ENCODE measurements at regions not wholly inside any gene's neighbourhood (a gene's known extent, or its start where the extent isn't known, plus 50 kb on each side); places are given as distances from the start of the nearest gene placed in this dataset.

DNA sequence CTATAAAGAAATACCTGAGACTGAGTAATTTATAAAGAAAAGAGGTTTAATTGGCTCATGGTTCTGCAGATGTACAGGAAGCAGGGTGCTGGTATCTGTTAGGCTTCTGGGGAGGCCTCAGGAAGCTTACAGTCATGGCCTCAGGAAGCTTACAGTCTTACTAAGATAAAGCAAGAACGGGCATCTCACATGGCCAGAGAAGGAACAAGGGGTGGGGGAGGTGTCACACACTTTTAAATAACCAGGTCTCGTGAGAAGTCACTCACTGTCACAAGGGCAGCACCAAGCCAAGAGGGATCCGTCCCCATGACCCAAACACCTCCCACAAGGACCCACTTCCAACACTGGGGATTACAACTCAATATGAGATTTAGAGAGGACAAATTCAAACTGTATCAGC is 192.8 kb upstream of the B3GAT1 start:
- no peak for TF ChIP-seq MAFG (tag; conservative IDR thresholded peaks at IDR 0.05)
- no peak for TF ChIP-seq ZEB2 (IDR thresholded peaks at IDR 0.05)
- TF ChIP-seq, protein P1, sequence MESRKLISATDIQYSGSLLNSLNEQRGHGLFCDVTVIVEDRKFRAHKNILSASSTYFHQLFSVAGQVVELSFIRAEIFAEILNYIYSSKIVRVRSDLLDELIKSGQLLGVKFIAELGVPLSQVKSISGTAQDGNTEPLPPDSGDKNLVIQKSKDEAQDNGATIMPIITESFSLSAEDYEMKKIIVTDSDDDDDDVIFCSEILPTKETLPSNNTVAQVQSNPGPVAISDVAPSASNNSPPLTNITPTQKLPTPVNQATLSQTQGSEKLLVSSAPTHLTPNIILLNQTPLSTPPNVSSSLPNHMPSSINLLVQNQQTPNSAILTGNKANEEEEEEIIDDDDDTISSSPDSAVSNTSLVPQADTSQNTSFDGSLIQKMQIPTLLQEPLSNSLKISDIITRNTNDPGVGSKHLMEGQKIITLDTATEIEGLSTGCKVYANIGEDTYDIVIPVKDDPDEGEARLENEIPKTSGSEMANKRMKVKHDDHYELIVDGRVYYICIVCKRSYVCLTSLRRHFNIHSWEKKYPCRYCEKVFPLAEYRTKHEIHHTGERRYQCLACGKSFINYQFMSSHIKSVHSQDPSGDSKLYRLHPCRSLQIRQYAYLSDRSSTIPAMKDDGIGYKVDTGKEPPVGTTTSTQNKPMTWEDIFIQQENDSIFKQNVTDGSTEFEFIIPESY (CRISPR knock-in tag; IDR thresholded peaks at IDR 0.05), result no peak
- no peak for TF ChIP-seq POLR2A (conservative IDR thresholded peaks at IDR 0.05)
- no peak for TF ChIP-seq BCLAF1 (IDR thresholded peaks at IDR 0.05; ENCODE audit: borderline replicate concordance in 1 of 2, control insufficient read depth in 1 of 2, low read depth in 2 of 2, low read length in 1 of 2)
- TF ChIP-seq TCF7L2 (IDR thresholded peaks at IDR 0.05; ENCODE audit: low read depth, low read length), result no peak
- no peak for TF ChIP-seq HMGXB4 (CRISPR knock-in tag; IDR thresholded peaks at IDR 0.05)
- no peak for TF ChIP-seq POLR2AphosphoS5 (IDR thresholded peaks at IDR 0.05; ENCODE audit: control insufficient read depth, insufficient read depth, low read depth, low read length)
- TF ChIP-seq, protein P2, sequence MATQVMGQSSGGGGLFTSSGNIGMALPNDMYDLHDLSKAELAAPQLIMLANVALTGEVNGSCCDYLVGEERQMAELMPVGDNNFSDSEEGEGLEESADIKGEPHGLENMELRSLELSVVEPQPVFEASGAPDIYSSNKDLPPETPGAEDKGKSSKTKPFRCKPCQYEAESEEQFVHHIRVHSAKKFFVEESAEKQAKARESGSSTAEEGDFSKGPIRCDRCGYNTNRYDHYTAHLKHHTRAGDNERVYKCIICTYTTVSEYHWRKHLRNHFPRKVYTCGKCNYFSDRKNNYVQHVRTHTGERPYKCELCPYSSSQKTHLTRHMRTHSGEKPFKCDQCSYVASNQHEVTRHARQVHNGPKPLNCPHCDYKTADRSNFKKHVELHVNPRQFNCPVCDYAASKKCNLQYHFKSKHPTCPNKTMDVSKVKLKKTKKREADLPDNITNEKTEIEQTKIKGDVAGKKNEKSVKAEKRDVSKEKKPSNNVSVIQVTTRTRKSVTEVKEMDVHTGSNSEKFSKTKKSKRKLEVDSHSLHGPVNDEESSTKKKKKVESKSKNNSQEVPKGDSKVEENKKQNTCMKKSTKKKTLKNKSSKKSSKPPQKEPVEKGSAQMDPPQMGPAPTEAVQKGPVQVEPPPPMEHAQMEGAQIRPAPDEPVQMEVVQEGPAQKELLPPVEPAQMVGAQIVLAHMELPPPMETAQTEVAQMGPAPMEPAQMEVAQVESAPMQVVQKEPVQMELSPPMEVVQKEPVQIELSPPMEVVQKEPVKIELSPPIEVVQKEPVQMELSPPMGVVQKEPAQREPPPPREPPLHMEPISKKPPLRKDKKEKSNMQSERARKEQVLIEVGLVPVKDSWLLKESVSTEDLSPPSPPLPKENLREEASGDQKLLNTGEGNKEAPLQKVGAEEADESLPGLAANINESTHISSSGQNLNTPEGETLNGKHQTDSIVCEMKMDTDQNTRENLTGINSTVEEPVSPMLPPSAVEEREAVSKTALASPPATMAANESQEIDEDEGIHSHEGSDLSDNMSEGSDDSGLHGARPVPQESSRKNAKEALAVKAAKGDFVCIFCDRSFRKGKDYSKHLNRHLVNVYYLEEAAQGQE (IDR thresholded peaks at IDR 0.05; ENCODE audit: borderline replicate concordance), result no peak
- TF ChIP-seq, protein P2 (CRISPR knock-in tag; IDR thresholded peaks at IDR 0.05; ENCODE audit: low read depth), result no peak
- TF ChIP-seq, protein P3, sequence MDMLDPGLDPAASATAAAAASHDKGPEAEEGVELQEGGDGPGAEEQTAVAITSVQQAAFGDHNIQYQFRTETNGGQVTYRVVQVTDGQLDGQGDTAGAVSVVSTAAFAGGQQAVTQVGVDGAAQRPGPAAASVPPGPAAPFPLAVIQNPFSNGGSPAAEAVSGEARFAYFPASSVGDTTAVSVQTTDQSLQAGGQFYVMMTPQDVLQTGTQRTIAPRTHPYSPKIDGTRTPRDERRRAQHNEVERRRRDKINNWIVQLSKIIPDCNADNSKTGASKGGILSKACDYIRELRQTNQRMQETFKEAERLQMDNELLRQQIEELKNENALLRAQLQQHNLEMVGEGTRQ (CRISPR knock-in tag; IDR thresholded peaks at IDR 0.05), result no peak
- no peak for TF ChIP-seq SMARCC2 (IDR thresholded peaks at IDR 0.05; ENCODE audit: low read depth)
- no peak for TF ChIP-seq ZNF384 (IDR thresholded peaks at IDR 0.05; ENCODE audit: low read depth, low read length)
- TF ChIP-seq SREBF2 (CRISPR knock-in tag; IDR thresholded peaks at IDR 0.05), result no peak
